IgD-negative memory B cell (primary cell): ENCODE measurements at regions not wholly inside any gene's neighbourhood (a gene's known extent, or its start where the extent isn't known, plus 50 kb on each side); places are given as distances from the start of the nearest gene placed in this dataset.

ENCODE experiments used
- H3K27ac Mint-ChIP-seq, 3 donors: one replicate each; pipeline ENCODE4 v1.8.0; 2020 to 2022; ENCODE audit warnings: mild to moderate bottlenecking in 3 of 3, mixed read lengths in 3 of 3, moderate library complexity in 1 of 3
- H3K27me3 Mint-ChIP-seq: one replicate; pipeline ENCODE4 v1.8.0; 2021; ENCODE audit warnings: mixed read lengths
- H3K36me3 Mint-ChIP-seq: one replicate; pipeline ENCODE4 v1.8.0; 2020; ENCODE audit warnings: mild to moderate bottlenecking, mixed read lengths
- H3K4me1 Mint-ChIP-seq, 3 donors: one replicate each; pipeline ENCODE4 v1.8.0; 2020 to 2022; ENCODE audit warnings: mixed read lengths in 3 of 3, mild to moderate bottlenecking in 1 of 3
- H3K4me3 Mint-ChIP-seq, 4 donors: one replicate each; pipeline ENCODE4 v1.8.0; 2020 to 2022; ENCODE audit warnings: mild to moderate bottlenecking in 4 of 4, mixed read lengths in 4 of 4, moderate library complexity in 3 of 4
- H3K9me3 Mint-ChIP-seq, 3 donors: one replicate each; pipeline ENCODE4 v1.8.0; 2020 to 2021; ENCODE audit warnings: mixed read lengths in 3 of 3, mild to moderate bottlenecking in 1 of 3

- H3K4me1 Mint-ChIP-seq, result peaks cover 0 to 18% (median 8%) of the 10 kb centered on the region in 3 donors
- no peak overlapping the region for H3K4me3 Mint-ChIP-seq
- H3K9me3 Mint-ChIP-seq, result no peaks in the 10 kb centered on the region
- H3K27ac Mint-ChIP-seq, result no peak overlapping the region
- no peaks in the 10 kb centered on the region for H3K27me3 Mint-ChIP-seq
- H3K36me3 Mint-ChIP-seq, result no peaks in the 10 kb centered on the region
Measured at GRCh38 chr1:93815366-93816110, 63.5 kb downstream of the DNTTIP2 start.

GRCh38 chr1:93814795-93815340 is 64.1 kb downstream of the DNTTIP2 start:
- no peak overlapping the region for H3K4me3 Mint-ChIP-seq
- H3K36me3 Mint-ChIP-seq, result no peaks in the 10 kb centered on the region
- no peaks in the 10 kb centered on the region for H3K9me3 Mint-ChIP-seq
- H3K27ac Mint-ChIP-seq, result peak overlapping the region in 1 of 3 donors; percentile 25
- H3K4me1 Mint-ChIP-seq, result peaks cover 0 to 18% (median 8%) of the 10 kb centered on the region in 3 donors
- no peaks in the 10 kb centered on the region for H3K27me3 Mint-ChIP-seq

GRCh38 chr1:93814059-93814794 is 64.8 kb downstream of the DNTTIP2 start:
- Mint-ChIP-seq H3K36me3 (no peaks in the 10 kb centered on the region), H3K27ac (no peak overlapping the region), H3K9me3 (no peaks in the 10 kb centered on the region), H3K4me1 (peaks cover 0 to 18% (median 8%) of the 10 kb centered on the region in 3 donors), H3K4me3 (no peak overlapping the region), H3K27me3 (no peaks in the 10 kb centered on the region)

DNA sequence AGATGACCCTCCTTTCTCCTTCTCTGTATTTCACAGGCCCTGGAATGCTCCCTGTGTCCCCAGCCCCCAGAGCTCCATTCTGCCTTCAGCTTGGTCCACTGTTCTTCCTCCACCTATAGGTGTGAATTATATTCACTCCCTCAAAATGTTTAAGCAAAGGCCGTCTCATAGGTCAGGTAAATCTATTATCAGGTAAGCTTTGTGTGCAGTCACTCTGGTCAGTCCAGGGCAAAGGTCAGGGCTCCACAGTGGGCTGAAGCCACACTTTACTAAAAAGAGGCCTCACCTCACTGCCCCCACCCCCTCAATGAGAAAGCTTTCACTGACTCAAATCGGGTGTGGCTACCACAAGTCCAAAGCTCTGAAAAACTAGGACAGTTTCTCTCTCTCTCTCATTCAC is 65.9 kb downstream of the DNTTIP2 start:
- H3K4me1 Mint-ChIP-seq, result peaks cover 0 to 14% (median 8%) of the 10 kb centered on the region in 3 donors
- peaks cover 3% of the 10 kb centered on the region for H3K36me3 Mint-ChIP-seq
- H3K27ac Mint-ChIP-seq, result no peak overlapping the region
- H3K27me3 Mint-ChIP-seq, result no peaks in the 10 kb centered on the region
- no peak overlapping the region for H3K4me3 Mint-ChIP-seq
- H3K9me3 Mint-ChIP-seq, result peaks cover 0 to 4% (median under 1%) of the 10 kb centered on the region in 3 donors

DNA sequence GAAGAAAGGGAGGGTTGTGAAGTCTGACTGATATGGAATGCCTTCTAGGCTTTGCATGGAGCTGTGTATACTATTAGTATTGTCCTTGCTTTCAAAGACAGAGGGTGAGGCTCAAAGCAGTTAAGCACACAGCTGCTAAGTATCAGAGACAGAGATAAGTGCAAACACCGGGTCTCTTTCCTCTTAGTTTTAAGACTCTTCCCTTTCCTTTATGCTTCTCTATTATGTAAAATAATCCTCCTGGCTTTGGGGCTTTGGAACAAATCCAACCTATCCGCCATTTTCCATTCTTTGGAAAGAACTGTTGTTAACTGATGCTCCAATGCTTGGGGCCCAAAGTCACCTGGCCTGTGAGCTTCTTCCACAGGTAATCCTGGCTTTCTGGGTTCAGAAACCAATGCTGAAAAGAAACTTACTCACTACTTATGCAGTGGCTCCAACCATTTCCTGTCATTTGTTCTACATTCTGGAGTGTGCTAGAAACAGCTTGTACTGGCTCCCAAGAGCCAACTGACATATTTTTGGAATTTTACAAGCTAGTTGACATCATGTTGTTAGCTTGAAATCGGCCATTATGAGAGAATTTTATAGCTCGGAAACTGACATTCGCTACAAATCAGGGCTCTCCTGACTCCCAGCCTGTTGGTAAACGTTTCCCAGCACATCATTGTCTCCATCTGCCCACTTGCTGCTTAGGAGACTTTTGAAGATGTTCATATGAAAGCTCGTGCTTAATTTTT is 67.5 kb downstream of the DNTTIP2 start:
- Mint-ChIP-seq H3K9me3 (peaks cover 2 to 5% (median 4%) of the 10 kb centered on the region in 3 donors), H3K27me3 (no peaks in the 10 kb centered on the region), H3K36me3 (peaks cover 3% of the 10 kb centered on the region), H3K27ac (peak overlapping the region in 1 of 3 donors; percentile 9), H3K4me1 (no peaks in the 10 kb centered on the region), H3K4me3 (no peak overlapping the region)

DNA sequence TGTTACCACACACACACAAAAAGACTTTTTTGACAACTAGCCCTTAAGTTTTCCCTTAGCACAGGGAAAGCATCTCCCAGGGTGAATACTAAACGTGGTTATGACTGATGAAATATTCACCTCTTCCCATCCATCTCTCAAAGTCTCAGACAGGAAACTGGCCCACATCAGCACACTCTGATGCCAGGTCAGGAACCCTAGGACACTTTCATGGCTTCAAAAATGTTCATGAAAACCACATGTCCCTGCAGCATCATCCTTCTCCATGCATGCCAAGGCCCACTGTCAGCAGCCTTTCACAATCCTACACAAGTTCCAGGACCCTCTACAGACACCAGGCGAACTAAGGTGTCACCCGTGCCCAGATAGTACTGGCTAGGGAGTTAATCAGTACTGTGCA is 68.7 kb downstream of the DNTTIP2 start:
- H3K4me3 Mint-ChIP-seq, result no peak overlapping the region
- no peaks in the 10 kb centered on the region for H3K4me1 Mint-ChIP-seq
- H3K9me3 Mint-ChIP-seq, result peaks cover 2 to 5% (median 4%) of the 10 kb centered on the region in 3 donors
- H3K27ac Mint-ChIP-seq, result peak overlapping the region in 1 of 3 donors; percentile 6
- no peaks in the 10 kb centered on the region for H3K27me3 Mint-ChIP-seq
- peaks cover 3% of the 10 kb centered on the region for H3K36me3 Mint-ChIP-seq

DNA sequence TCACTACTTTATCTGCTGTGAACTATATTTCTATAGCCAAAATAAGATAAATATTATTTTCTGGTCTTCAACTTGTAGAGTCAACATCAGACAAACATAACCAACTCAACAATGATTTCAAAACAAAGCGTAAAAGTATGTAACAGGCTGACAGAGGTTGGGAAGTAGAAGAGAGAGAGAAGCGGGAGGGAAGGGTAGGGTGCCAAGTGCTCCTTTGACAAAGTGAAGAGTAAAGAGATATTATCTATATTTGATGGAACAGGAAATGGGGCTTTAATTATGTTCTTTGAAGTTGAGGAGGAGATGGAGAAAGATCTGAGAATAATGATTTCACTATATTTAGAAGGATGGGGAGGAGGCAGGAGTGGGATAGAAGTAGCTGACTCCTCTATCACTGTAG is 70.1 kb downstream of the DNTTIP2 start:
- Mint-ChIP-seq H3K9me3 (peaks cover 2 to 5% (median 4%) of the 10 kb centered on the region in 3 donors), H3K27ac (no peak overlapping the region), H3K27me3 (no peaks in the 10 kb centered on the region), H3K4me3 (no peak overlapping the region), H3K36me3 (peaks cover 3% of the 10 kb centered on the region), H3K4me1 (no peaks in the 10 kb centered on the region)

GRCh38 chr1:93807311-93807930 is 71.6 kb downstream of the DNTTIP2 start:
- H3K27me3 Mint-ChIP-seq, result peaks cover under 1% of the 10 kb centered on the region
- H3K9me3 Mint-ChIP-seq, result peaks cover 2 to 5% (median 4%) of the 10 kb centered on the region in 3 donors
- H3K4me3 Mint-ChIP-seq, result no peak overlapping the region
- H3K27ac Mint-ChIP-seq, result no peak overlapping the region
- H3K4me1 Mint-ChIP-seq, result no peaks in the 10 kb centered on the region
- peaks cover 3% of the 10 kb centered on the region for H3K36me3 Mint-ChIP-seq

DNA sequence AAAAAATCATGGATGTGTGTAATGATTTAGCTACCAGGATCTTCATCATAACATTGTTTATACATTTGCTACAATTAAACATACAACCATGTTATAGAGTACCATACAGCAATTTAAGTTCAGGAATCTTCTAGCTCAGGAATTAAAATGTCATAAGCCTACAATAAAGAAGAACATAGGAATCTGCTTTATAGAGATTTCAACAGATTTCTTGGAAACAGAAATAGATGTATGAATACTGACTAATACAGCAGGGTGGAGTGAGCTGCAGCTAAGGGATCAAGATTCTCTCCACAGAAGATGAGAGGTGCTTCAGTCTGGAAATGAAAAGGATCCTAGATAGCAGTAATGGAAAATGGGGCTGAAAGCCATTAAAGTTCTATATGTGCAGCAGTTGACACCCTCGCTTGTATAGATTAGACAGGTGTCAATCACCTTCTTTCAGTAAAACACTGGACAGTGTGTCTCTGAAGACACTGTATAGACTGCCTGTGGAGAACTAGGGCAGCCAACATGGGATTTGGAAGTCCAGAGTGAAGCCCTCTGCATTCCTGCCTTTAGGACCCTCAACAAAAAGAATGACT is 73.9 kb downstream of the DNTTIP2 start:
- H3K4me1 Mint-ChIP-seq, result no peaks in the 10 kb centered on the region

DNA sequence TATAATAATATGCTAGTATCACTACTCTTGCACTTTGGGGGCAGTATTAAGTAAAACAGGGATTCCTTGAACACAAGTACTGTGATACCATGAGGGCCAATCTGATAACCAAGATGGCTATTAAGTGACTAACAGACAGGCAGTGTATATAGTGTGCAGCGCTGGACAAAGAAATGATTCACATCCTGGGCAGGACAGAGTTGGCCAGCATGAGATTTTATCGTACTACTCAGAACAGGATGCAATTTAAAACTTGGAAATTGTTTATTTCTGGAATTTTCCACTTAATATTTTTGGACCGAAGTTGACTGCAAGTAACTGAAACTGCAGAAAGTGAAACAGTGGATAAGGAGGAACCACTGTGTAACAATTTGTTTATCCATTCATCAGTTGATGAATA is 74.6 kb downstream of the DNTTIP2 start:
- peaks cover 2 to 5% (median 4%) of the 10 kb centered on the region in 3 donors for H3K9me3 Mint-ChIP-seq
- no peak overlapping the region for H3K4me3 Mint-ChIP-seq
- no peaks in the 10 kb centered on the region for H3K4me1 Mint-ChIP-seq
- peaks cover 3% of the 10 kb centered on the region for H3K36me3 Mint-ChIP-seq
- H3K27ac Mint-ChIP-seq, result no peak overlapping the region
- peaks cover 1% of the 10 kb centered on the region for H3K27me3 Mint-ChIP-seq

More for the DNA sequence above, 73.9 kb downstream of the DNTTIP2 start:
- H3K36me3 Mint-ChIP-seq, result peaks cover 3% of the 10 kb centered on the region
- peaks cover 1% of the 10 kb centered on the region for H3K27me3 Mint-ChIP-seq
- no peak overlapping the region for H3K27ac Mint-ChIP-seq
- no peak overlapping the region for H3K4me3 Mint-ChIP-seq
- H3K9me3 Mint-ChIP-seq, result peaks cover 2 to 5% (median 4%) of the 10 kb centered on the region in 3 donors

GRCh38 chr1:93801471-93801870 is 77.5 kb downstream of the DNTTIP2 start:
- Mint-ChIP-seq H3K36me3 (peaks cover 4% of the 10 kb centered on the region), H3K4me3 (no peak overlapping the region), H3K4me1 (no peaks in the 10 kb centered on the region), H3K27ac (no peak overlapping the region), H3K9me3 (no peaks in the 10 kb centered on the region), H3K27me3 (peaks cover 1% of the 10 kb centered on the region)

GRCh38 chr1:93800856-93801255 is 78.2 kb downstream of the DNTTIP2 start:
- H3K36me3 Mint-ChIP-seq, result peaks cover 4% of the 10 kb centered on the region
- no peaks in the 10 kb centered on the region for H3K4me1 Mint-ChIP-seq
- H3K9me3 Mint-ChIP-seq, result no peaks in the 10 kb centered on the region
- peaks cover 1% of the 10 kb centered on the region for H3K27me3 Mint-ChIP-seq
- H3K4me3 Mint-ChIP-seq, result no peak overlapping the region
- no peak overlapping the region for H3K27ac Mint-ChIP-seq

- no peaks in the 10 kb centered on the region for H3K4me1 Mint-ChIP-seq
- H3K36me3 Mint-ChIP-seq, result peaks cover 4% of the 10 kb centered on the region
- no peak overlapping the region for H3K27ac Mint-ChIP-seq
- peaks cover 1% of the 10 kb centered on the region for H3K27me3 Mint-ChIP-seq
- no peaks in the 10 kb centered on the region for H3K9me3 Mint-ChIP-seq
- no peak overlapping the region for H3K4me3 Mint-ChIP-seq
Measured at GRCh38 chr1:93798291-93798690, 80.7 kb downstream of the DNTTIP2 start.

- no peaks in the 10 kb centered on the region for H3K27me3 Mint-ChIP-seq
- H3K9me3 Mint-ChIP-seq, result peaks cover 3 to 12% (median 4%) of the 10 kb centered on the region in 3 donors
- no peaks in the 10 kb centered on the region for H3K4me1 Mint-ChIP-seq
- H3K4me3 Mint-ChIP-seq, result no peak overlapping the region
- peaks cover 4% of the 10 kb centered on the region for H3K36me3 Mint-ChIP-seq
- H3K27ac Mint-ChIP-seq, result no peak overlapping the region
Measured at GRCh38 chr1:93784538-93784937, 94.5 kb downstream of the DNTTIP2 start.
